T-helper 1 cell treated with Interleukin-12 subunit alpha and Interleukin-12 subunit beta and Interleukin-4 antibody, amounts not matched to agents 30 μg/mL and 1 μg/mL, for 36 hours (primary cell): ENCODE measurements at regions not wholly inside any gene's neighbourhood (a gene's known extent, or its start where the extent isn't known, plus 50 kb on each side); places are given as distances from the start of the nearest gene placed in this dataset.
"Not testable (repeated sequence)": the region's sequence is repeated elsewhere in the genome, so short reads cannot be mapped to it uniquely, and the experiment has no call there.

ENCODE experiments used
- H3K27ac Mint-ChIP-seq: one replicate; pipeline ENCODE4 v1.8.0; 2021; ENCODE audit warnings: mild to moderate bottlenecking, mixed read lengths
- H3K27me3 Mint-ChIP-seq: one replicate; pipeline ENCODE4 v1.8.0; 2021; ENCODE audit warnings: low read depth, mixed read lengths
- H3K36me3 Mint-ChIP-seq: one replicate; pipeline ENCODE4 v1.8.0; 2021; ENCODE audit warnings: low read depth, mixed read lengths
- H3K4me1 Mint-ChIP-seq: one replicate; pipeline ENCODE4 v1.8.0; 2021; ENCODE audit warnings: low read depth, mixed read lengths
- H3K4me3 Mint-ChIP-seq: one replicate; pipeline ENCODE4 v1.8.0; 2021; ENCODE audit warnings: mild to moderate bottlenecking, moderate library complexity, mixed read lengths
- H3K9me3 Mint-ChIP-seq: one replicate; pipeline ENCODE4 v1.8.0; 2021; ENCODE audit warnings: mixed read lengths

- H3K27ac Mint-ChIP-seq, H3K9me3 Mint-ChIP-seq, H3K4me1 Mint-ChIP-seq, H3K36me3 Mint-ChIP-seq, H3K4me3 Mint-ChIP-seq, H3K27me3 Mint-ChIP-seq: not testable (repeated sequence)
These were observed 203.4 kb downstream of the SOX4 start for GRCh38 chr6:21796979-21797378.

- Mint-ChIP-seq H3K4me1 (no peaks in the 10 kb centered on the region), H3K9me3 (no peaks in the 10 kb centered on the region), H3K36me3 (no peaks in the 10 kb centered on the region), H3K27me3 (no peaks in the 10 kb centered on the region), H3K27ac (no peak overlapping the region), H3K4me3 (no peak overlapping the region)
These were observed 204.9 kb downstream of the SOX4 start for GRCh38 chr6:21798468-21798867.

GRCh38 chr6:21800330-21800729, 206.8 kb downstream of the SOX4 start:
- Mint-ChIP-seq H3K4me3 (no peak overlapping the region), H3K9me3 (no peaks in the 10 kb centered on the region), H3K27ac (no peak overlapping the region), H3K4me1 (no peaks in the 10 kb centered on the region), H3K36me3 (no peaks in the 10 kb centered on the region), H3K27me3 (no peaks in the 10 kb centered on the region)

GRCh38 chr6:21800948-21801438, 207.4 kb downstream of the SOX4 start:
- H3K27me3 Mint-ChIP-seq: no peaks in the 10 kb centered on the region
- H3K27ac Mint-ChIP-seq: no peak overlapping the region
- no peak overlapping the region for H3K4me3 Mint-ChIP-seq
- no peaks in the 10 kb centered on the region for H3K4me1 Mint-ChIP-seq
- no peaks in the 10 kb centered on the region for H3K36me3 Mint-ChIP-seq
- H3K9me3 Mint-ChIP-seq: no peaks in the 10 kb centered on the region

DNA sequence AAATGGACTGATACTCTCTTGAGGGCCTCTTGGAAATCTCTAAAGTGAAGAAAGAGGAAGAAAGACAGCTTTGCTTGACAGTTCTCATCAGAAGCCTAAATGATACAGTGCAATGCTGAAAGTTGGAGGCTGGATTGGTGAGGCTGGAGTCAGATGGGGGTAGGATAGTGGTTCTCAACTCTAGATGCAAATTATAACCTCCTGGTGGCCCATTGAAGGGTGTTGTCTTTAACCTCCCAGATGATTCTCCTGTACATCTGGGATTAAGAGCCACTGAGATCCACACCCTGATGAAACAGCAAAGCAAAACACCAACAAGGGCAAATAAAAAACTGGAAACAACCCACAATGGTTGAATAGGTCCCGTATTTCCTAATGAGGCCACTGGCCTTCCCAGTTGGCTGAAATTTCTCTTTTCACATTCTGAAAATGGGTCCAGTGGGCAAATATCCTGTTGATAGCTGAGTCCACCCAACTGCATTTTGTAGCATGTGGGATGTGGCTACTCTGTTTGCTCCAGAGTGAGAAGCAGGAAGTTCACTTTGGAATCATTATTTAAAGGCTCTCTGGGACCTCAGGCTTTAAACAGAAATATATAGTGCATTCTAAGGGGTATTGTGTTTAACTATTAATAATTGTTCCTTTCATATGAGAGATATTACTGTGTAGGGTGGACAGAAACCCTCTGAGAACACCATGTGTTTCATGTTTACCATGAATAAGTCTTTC, 208.1 kb downstream of the SOX4 start:
- H3K4me3 Mint-ChIP-seq: no peak overlapping the region
- no peaks in the 10 kb centered on the region for H3K4me1 Mint-ChIP-seq
- no peaks in the 10 kb centered on the region for H3K27me3 Mint-ChIP-seq
- no peaks in the 10 kb centered on the region for H3K9me3 Mint-ChIP-seq
- H3K36me3 Mint-ChIP-seq: no peaks in the 10 kb centered on the region
- no peak overlapping the region for H3K27ac Mint-ChIP-seq

DNA sequence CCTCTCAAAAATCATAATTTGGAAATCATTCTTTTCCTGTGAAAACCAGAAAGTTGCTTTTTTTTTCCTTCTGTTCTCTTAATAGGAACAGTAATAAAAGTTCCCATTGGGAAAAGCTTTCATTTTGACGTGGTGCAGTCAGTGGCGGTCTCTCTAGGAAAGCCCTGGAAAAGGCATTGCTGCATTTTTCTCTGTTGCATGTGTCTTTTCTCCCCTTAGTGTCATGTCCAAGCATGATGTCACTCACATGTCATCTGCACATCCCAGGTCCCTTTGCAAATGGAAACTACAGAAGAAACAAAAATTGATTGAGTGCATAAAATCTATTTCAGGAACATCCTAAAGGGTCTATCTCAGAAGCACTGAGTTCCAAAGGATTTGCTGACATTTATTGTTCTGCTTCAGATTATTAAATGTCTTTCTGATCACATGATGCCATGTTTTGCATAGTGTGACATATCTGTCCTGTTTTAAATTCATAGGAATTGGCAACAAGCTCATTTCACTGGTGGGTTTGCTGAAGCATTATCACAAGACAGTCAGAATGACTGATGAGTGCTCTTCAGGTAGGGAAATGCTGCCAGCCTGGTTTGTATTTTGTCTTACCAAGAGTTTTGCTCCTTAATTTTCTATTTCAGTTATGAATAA, 208.7 kb downstream of the SOX4 start:
- no peaks in the 10 kb centered on the region for H3K27me3 Mint-ChIP-seq
- H3K27ac Mint-ChIP-seq: no peak overlapping the region
- no peaks in the 10 kb centered on the region for H3K9me3 Mint-ChIP-seq
- no peaks in the 10 kb centered on the region for H3K4me1 Mint-ChIP-seq
- H3K36me3 Mint-ChIP-seq: no peaks in the 10 kb centered on the region
- H3K4me3 Mint-ChIP-seq: no peak overlapping the region

DNA sequence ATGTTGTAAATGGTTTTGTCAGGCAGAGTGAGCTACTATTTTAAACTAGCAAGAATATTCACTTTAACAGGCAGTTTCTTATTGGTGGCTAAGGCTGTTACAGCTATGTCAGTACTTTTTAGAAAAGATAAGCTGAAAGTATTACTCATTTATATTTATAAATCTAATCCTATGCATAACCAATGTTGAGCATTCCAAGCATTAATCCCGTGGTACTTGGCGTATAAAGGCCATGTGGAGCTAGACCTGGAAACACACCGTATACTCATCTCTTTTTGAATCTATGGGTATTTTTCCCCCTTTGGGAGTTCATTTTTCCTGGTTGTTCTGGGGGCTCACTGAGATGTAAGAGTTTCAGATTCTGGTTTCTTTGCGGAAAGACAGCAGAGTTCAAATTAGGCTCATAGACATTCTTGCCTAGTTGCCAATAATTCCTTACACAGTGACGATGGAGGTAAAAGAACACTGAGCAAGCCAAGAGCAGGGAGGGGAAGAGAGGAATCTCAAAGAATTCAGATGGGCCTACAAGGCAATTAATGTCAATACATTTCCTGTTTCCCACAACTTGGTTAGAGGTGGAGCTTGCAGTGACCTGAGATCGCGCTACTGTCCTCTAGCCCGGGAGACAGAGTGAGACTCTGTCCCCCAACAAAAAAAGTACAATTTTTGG, 211.5 kb downstream of the SOX4 start:
- H3K27me3 Mint-ChIP-seq: no peaks in the 10 kb centered on the region
- H3K9me3 Mint-ChIP-seq: no peaks in the 10 kb centered on the region
- H3K27ac Mint-ChIP-seq: no peak overlapping the region
- H3K36me3 Mint-ChIP-seq: no peaks in the 10 kb centered on the region
- no peaks in the 10 kb centered on the region for H3K4me1 Mint-ChIP-seq
- no peak overlapping the region for H3K4me3 Mint-ChIP-seq

DNA sequence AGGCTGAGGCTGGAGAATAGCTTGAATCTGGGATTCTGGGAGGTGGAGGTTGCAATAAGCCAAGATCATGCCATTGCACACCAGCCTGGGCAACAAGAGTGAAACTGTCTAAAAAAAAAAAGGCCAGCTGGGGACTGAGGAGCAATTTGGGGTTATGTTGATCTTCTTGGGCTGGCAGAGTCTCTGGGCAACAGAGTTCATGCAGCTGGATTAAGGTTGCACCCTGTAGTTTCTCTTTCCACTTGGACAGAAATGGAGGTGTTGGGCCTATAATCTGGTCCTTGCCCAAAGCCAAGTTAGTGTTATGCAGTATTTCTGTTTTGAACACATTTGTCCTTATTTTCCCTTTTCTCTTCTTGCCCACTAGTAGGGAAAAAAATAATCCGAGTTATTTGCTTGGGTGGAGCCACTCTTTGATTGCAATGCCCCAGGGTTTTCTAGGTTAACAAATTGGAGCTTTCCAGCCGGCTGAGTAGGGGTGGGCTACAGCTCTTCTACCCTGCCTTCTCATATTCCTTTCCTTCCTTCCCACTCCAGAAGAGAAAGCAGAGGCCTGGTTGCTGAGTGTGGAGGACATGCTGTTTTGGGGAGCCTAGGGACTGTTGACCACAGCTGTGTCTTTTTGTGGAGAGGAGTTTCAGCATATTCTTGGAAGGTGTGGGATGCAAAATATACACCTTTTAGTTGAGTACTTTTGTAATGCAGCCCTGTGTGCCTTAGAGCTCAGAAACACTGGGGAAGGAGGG, 213.9 kb downstream of the SOX4 start:
- H3K27me3 Mint-ChIP-seq: no peaks in the 10 kb centered on the region
- H3K9me3 Mint-ChIP-seq: no peaks in the 10 kb centered on the region
- H3K4me3 Mint-ChIP-seq: no peak overlapping the region
- H3K36me3 Mint-ChIP-seq: no peaks in the 10 kb centered on the region
- no peak overlapping the region for H3K27ac Mint-ChIP-seq
- H3K4me1 Mint-ChIP-seq: no peaks in the 10 kb centered on the region

GRCh38 chr6:21808045-21808470, 214.5 kb downstream of the SOX4 start:
- Mint-ChIP-seq H3K4me1 (no peaks in the 10 kb centered on the region), H3K36me3 (no peaks in the 10 kb centered on the region), H3K27ac (no peak overlapping the region), H3K9me3 (no peaks in the 10 kb centered on the region), H3K27me3 (no peaks in the 10 kb centered on the region), H3K4me3 (no peak overlapping the region)

- Mint-ChIP-seq H3K27me3 (no peaks in the 10 kb centered on the region), H3K4me1 (no peaks in the 10 kb centered on the region), H3K9me3 (no peaks in the 10 kb centered on the region), H3K36me3 (no peaks in the 10 kb centered on the region), H3K4me3 (no peak overlapping the region), H3K27ac (no peak overlapping the region)
These were observed 215.1 kb downstream of the SOX4 start for GRCh38 chr6:21808551-21809242.

DNA sequence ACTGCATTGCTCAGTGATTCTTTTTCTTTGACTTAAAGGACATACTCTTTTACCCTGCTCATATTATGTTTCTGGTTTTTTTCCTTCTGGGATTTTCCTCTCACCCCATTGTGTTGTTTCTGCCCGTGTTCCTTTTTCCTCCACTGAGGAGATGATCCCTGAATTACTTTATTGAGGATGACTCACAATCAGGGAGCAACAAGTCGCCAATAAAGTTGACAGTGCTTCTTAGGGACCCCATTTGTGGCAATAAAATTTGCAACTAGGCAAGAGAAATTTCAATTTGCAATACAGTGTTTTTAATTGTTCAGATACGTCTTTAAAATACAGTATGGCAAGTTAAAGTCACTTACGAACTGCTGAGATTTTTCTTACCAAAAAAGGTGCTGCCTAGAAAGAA, 217.9 kb downstream of the SOX4 start:
- Mint-ChIP-seq H3K4me3 (no peak overlapping the region), H3K9me3 (no peaks in the 10 kb centered on the region), H3K36me3 (no peaks in the 10 kb centered on the region), H3K4me1 (no peaks in the 10 kb centered on the region), H3K27me3 (no peaks in the 10 kb centered on the region), H3K27ac (no peak overlapping the region)

DNA sequence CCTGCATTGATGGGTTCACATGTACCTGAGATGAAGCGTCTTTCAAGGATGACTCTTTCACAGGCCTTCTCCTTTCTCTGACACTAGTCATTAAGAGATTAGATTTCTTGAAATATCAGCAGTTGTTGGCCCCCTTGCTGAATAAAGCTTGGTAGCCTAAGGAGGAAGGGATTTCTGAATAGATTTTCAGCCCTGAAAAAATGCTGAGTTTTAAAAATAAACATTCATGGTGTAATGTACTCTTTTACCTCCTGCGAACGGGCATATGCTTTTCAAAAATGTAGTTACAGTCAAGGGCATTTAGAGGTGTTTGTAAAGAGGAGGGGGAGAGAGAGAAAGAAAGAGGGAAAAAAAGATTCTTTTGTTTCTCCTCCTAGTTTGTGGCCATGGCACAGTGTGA, 222.7 kb downstream of the SOX4 start:
- no peak overlapping the region for H3K27ac Mint-ChIP-seq
- H3K27me3 Mint-ChIP-seq: no peaks in the 10 kb centered on the region
- H3K36me3 Mint-ChIP-seq: no peaks in the 10 kb centered on the region
- H3K4me3 Mint-ChIP-seq: no peak overlapping the region
- H3K9me3 Mint-ChIP-seq: no peaks in the 10 kb centered on the region
- no peaks in the 10 kb centered on the region for H3K4me1 Mint-ChIP-seq

DNA sequence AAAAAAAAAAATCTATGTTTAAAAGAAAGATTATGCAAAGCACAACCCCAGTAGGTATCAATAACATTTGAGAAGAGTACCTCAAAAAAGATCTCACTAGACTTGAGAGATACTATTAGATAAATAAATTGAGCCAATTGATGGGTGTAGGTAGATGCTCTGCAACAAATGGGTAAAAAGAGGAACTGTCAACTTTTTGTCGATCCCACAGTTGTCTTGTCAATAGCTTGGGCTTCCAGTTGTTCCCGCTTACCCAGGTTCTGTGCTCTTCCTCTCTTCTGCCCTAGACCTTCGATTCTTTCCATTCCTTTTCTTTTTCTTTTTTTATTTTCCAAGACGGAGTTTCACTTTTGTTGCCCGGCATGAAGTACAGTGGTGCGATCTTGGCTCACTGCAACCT, 226.9 kb downstream of the SOX4 start:
- Mint-ChIP-seq H3K36me3 (no peaks in the 10 kb centered on the region), H3K27ac (no peak overlapping the region), H3K9me3 (no peaks in the 10 kb centered on the region)

GRCh38 chr6:21823371-21823770, 229.8 kb downstream of the SOX4 start:
- no peaks in the 10 kb centered on the region for H3K9me3 Mint-ChIP-seq
- no peaks in the 10 kb centered on the region for H3K27me3 Mint-ChIP-seq
- no peaks in the 10 kb centered on the region for H3K36me3 Mint-ChIP-seq
- H3K4me1 Mint-ChIP-seq: peaks cover 2% of the 10 kb centered on the region
- no peak overlapping the region for H3K4me3 Mint-ChIP-seq
- no peak overlapping the region for H3K27ac Mint-ChIP-seq

More for the DNA sequence above, 226.9 kb downstream of the SOX4 start:
- no peak overlapping the region for H3K4me3 Mint-ChIP-seq
- H3K4me1 Mint-ChIP-seq: no peaks in the 10 kb centered on the region
- no peaks in the 10 kb centered on the region for H3K27me3 Mint-ChIP-seq
